Omental fat pad (tissue), 3 donors: ENCODE measurements at regions not wholly inside any gene's neighbourhood (a gene's known extent, or its start where the extent isn't known, plus 50 kb on each side); places are given as distances from the start of the nearest gene placed in this dataset.

Experiments used
- ATAC-seq: fragments of 150-250 bp; one replicate; pipeline ENCODE4 v1.9.1; 2016; ENCODE audit warnings: mild to moderate bottlenecking, moderate library complexity; ENCODE audit not compliant: low FRiP score
- DNase-seq: peaks from one replicate; pipeline ENCODE4 v3.0.0-alpha.2; 2019; ENCODE audit warnings: low spot score
- TF ChIP-seq, protein P1 (sequence below), 3 donors: fragments of 450-650 bp; IDR thresholded peaks; one replicate each; pipeline ENCODE4 v1.5.1; 2016 to 2017; ENCODE audit warnings: antibody characterized with exemption in 3 of 3, mild to moderate bottlenecking in 3 of 3, moderate library complexity in 2 of 3

DNA sequence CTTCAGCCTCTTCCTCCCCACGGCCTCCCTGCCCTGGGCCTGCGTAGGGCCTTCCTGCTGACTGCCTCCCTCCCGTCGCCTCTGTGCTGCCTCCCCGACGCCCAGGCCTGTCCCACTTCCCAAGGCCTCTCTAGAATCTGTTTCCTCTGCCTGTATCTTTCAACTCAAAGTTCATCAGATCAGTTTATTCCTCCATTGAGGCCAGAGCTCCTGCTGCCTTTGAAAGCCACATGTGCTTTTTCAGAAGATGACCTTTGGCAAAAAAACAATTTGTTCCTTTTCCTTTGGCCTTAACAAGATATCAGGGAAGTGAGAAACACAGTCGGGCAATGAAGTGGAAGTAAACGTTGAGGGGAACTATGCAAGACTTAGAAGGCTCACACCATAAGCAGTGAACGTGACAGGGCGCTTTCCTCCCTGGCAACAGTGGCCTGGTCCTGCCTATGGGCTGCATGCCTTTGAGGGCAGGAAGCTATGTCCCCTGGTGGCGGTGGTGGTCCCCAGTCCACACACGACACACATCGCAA is 85.9 kb downstream of the PSMG1 start:
- ATAC-seq: no peak
- TF ChIP-seq, protein P1, sequence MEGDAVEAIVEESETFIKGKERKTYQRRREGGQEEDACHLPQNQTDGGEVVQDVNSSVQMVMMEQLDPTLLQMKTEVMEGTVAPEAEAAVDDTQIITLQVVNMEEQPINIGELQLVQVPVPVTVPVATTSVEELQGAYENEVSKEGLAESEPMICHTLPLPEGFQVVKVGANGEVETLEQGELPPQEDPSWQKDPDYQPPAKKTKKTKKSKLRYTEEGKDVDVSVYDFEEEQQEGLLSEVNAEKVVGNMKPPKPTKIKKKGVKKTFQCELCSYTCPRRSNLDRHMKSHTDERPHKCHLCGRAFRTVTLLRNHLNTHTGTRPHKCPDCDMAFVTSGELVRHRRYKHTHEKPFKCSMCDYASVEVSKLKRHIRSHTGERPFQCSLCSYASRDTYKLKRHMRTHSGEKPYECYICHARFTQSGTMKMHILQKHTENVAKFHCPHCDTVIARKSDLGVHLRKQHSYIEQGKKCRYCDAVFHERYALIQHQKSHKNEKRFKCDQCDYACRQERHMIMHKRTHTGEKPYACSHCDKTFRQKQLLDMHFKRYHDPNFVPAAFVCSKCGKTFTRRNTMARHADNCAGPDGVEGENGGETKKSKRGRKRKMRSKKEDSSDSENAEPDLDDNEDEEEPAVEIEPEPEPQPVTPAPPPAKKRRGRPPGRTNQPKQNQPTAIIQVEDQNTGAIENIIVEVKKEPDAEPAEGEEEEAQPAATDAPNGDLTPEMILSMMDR (IDR thresholded peaks at IDR 0.05): no peak

DNA sequence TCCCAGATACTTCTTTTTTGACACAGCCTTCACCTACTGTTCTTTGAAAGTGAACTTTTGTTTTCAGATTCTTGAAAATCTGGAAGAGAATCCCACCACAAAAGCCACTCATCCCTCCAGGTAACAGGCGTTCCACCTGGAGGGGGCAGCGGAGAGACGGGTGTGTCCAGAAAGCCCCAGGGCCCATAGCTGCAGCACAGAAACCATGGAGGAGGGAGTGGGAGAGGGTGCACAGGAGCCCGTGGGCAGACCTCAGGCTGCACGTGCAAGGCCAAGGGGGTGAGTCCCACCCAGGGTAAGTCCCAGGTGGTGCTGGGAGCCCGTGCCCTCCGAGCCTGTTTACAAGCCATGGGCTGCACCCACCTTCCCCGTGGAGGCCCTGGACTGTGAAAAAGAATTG is 86.5 kb downstream of the PSMG1 start:
- TF ChIP-seq, protein P1 (IDR thresholded peaks at IDR 0.05): no peak
- no peak for ATAC-seq
- no peak for DNase-seq

More for the DNA sequence above, 85.9 kb downstream of the PSMG1 start:
- no peak for DNase-seq

DNA sequence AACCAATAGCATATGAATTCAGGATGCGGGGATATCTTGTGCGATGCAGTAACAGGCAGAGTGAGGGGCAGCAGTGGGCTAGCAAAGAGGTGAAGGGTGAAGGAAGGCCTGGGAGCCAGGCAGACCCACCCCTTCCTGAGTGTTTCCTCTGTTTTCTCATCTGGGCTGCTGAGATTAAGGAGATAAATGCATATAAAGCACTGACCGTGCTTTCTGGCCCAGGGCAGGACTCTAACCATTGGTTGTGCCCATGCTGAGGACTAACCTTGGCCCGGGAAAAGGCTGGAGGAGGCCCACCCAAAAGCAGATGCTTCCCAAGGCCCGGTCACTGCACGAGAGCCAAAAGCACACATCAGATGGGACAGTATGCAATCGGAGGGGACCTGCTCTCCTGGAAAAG is 87.6 kb downstream of the PSMG1 start:
- DNase-seq (no peak), ATAC-seq (no peak)
- TF ChIP-seq, protein P1 (IDR thresholded peaks at IDR 0.05): no peak

DNA sequence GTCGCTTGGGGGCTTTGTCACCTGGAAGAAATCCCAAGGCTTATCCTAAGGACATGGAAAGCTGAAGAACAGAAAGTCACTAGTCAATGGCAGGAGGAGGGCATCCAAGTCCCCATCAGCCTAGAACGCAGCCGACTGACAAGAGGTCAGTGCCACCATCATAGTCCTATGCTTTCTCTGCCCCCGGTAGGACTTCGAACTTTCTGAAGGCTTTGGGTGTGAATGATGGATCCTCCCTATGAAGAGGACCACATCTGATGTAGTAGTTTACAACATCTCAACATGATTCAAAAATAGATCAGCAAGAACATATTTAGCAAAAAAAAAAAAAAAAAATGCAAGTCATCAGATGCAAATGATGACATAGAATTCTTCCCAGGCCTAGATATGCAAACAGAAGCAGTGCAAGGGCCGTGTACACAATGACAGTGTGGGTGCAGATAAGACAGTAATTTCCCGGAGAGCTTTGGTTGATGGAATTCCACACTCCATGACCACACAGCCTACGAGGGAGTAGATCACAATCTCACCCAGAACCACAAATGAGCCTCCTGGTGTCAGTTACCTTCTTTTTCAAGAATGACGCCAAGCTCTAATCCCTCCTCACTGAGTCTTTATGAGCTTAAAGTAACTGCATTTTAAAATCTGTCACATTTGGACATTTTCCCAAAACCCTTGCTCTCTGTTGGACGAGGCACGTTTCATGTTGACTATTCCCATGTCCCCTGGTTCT is 88.2 kb downstream of the PSMG1 start:
- DNase-seq (no peak), ATAC-seq (no peak)
- TF ChIP-seq, protein P1 (IDR thresholded peaks at IDR 0.05): no peak

DNA sequence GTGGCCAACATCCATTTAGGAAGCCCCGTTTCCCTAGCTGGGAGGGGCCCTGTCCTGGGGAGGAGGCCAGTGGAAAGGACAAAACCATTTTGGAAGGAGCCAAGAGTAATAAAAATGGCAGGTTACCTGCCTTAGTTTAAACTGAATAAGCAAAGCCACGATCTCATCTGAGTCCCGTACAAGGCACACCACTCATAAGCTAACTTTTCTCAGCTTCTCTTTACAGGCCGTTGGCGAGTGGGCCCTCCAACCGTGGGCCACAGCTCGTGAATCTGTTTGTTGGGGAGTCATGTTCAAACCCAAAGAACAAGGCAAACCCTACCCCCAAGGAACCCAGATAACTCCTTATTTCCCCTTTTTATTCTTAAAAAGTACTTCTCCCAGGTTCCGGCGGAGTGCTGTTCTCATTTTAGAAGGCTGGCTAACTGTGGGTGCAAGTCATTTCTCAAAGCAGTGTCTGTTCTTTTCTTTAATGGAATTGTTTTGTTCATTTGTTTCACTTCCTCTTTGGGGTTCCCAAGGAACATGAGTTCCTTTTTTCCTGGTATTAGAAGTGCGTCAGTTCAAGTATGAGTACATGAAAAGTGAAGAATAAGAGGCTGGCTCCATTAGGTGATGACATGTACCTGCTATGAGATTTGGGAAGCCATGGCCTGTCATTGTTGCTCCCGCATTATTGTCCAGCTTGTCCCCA is 89.0 kb downstream of the PSMG1 start:
- no peak for ATAC-seq

DNA sequence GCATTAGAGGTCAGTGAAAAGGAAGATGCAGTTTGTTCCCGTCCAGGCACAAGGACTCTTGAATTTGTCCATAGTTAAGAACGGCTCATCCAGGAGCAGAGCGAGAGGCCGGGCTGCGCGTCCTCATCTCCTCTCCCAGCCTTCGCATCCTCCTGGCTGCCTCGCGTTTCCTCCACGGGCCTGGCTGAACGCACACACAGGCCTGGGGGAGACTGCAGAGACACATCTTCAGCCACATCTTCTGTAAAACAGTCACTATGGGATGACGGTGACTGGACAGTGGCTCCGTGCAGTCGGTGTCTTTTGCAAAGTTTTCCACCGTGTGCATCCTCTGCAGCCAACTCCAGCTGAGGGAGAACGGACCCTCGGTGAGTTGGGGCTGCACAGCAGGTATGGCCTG is 89.7 kb downstream of the PSMG1 start:
- ATAC-seq: no peak
- DNase-seq: no peak
- TF ChIP-seq, protein P1 (IDR thresholded peaks at IDR 0.05): no peak

More for the DNA sequence above, 89.0 kb downstream of the PSMG1 start:
- TF ChIP-seq, protein P1 (IDR thresholded peaks at IDR 0.05): no peak
- no peak for DNase-seq
